H9 (cell line): ENCODE measurements at regions not wholly inside any gene's neighbourhood (a gene's known extent, or its start where the extent isn't known, plus 50 kb on each side); places are given as distances from the start of the nearest gene placed in this dataset.

ENCODE experiments used
- DNase-seq: peaks from one replicate; pipeline ENCODE4 v3.0.0-alpha.2; 2017
- H2AFZ ChIP-seq: one replicate; pipeline ENCODE4 v1.6.1; 2013; ENCODE audit warnings: mild to moderate bottlenecking, low read length, control low read depth, moderate library complexity
- H2AK5ac ChIP-seq: 2 replicates; pipeline ENCODE4 v1.6.1; 2013; ENCODE audit warnings: low read length, control low read depth, mixed read lengths; ENCODE audit not compliant: insufficient read length
- H2BK120ac ChIP-seq: one replicate; pipeline ENCODE4 v1.6.1; 2013; ENCODE audit warnings: low read depth, mild to moderate bottlenecking, low read length, control low read depth, inconsistent platforms; ENCODE audit not compliant: poor library complexity, severe bottlenecking
- H2BK12ac ChIP-seq: 2 replicates; pipeline ENCODE4 v1.6.1; 2013; ENCODE audit warnings: low read length, control low read depth, mixed read lengths, low read depth; ENCODE audit not compliant: insufficient read length
- H2BK15ac ChIP-seq: 2 replicates; pipeline ENCODE4 v1.6.1; 2013; ENCODE audit warnings: low read depth, low read length, control low read depth
- H2BK20ac ChIP-seq: one replicate; pipeline ENCODE4 v1.6.1; 2013; ENCODE audit warnings: low read depth, mild to moderate bottlenecking, low read length, control low read depth, inconsistent platforms; ENCODE audit not compliant: poor library complexity, severe bottlenecking
- H2BK5ac ChIP-seq: 2 replicates; pipeline ENCODE4 v1.6.1; 2013; ENCODE audit warnings: low read length, control low read depth, mixed read lengths; ENCODE audit not compliant: insufficient read length
- H3K14ac ChIP-seq: 2 replicates; pipeline ENCODE4 v1.6.1; 2013; ENCODE audit warnings: low read length, control low read depth; ENCODE audit not compliant: insufficient read depth
- H3K18ac ChIP-seq: 2 replicates; pipeline ENCODE4 v1.6.1; 2013; ENCODE audit warnings: low read depth, mild to moderate bottlenecking, mixed read lengths, low read length, control low read depth; ENCODE audit not compliant: insufficient read length
- H3K23ac ChIP-seq: 2 replicates; pipeline ENCODE4 v1.6.1; 2013; ENCODE audit warnings: low read length, control low read depth, mixed read lengths, low read depth; ENCODE audit not compliant: insufficient read length
- H3K23me2 ChIP-seq: 2 replicates; pipeline ENCODE4 v1.6.1; 2013; ENCODE audit warnings: low read depth, mild to moderate bottlenecking, mixed read lengths, low read length, control low read depth; ENCODE audit not compliant: insufficient read length, poor library complexity, severe bottlenecking
- H3K27ac ChIP-seq: 2 replicates; pipeline ENCODE4 v1.5.1; 2013; ENCODE audit warnings: low read length, control low read depth, mixed read lengths, low read depth; ENCODE audit not compliant: insufficient read length
- H3K27me3 ChIP-seq: 2 replicates; pipeline ENCODE4 v1.6.1; 2013; ENCODE audit warnings: low read length, control low read depth, inconsistent platforms; ENCODE audit not compliant: insufficient read depth
- H3K4ac ChIP-seq: 2 replicates; pipeline ENCODE4 v1.6.1; 2013; ENCODE audit warnings: low read depth, mild to moderate bottlenecking, control low read depth, inconsistent platforms, low read length, moderate library complexity
- H3K4me1 ChIP-seq: 2 replicates; pipeline ENCODE4 v1.6.1; 2013; ENCODE audit warnings: low read length, control low read depth, inconsistent platforms; ENCODE audit not compliant: insufficient read depth
- H3K4me2 ChIP-seq: 2 replicates; pipeline ENCODE4 v1.6.1; 2013; ENCODE audit warnings: low read length, control low read depth, mixed read lengths; ENCODE audit not compliant: insufficient read length, insufficient read depth
- H3K56ac ChIP-seq: 2 replicates; pipeline ENCODE4 v1.6.1; 2013; ENCODE audit warnings: low read depth, mild to moderate bottlenecking, mixed read lengths, low read length, control low read depth; ENCODE audit not compliant: insufficient read length
- H3K79me1 ChIP-seq: 2 replicates; pipeline ENCODE4 v1.6.1; 2013; ENCODE audit warnings: low read depth, mild to moderate bottlenecking, moderate library complexity, low read length, control low read depth, inconsistent platforms; ENCODE audit not compliant: insufficient read depth, poor library complexity, severe bottlenecking
- H3K79me2 ChIP-seq: 2 replicates; pipeline ENCODE4 v1.6.1; 2013; ENCODE audit warnings: low read length, control low read depth, inconsistent platforms; ENCODE audit not compliant: insufficient read depth
- H3K9ac ChIP-seq: 2 replicates; pipeline ENCODE4 v1.6.1; 2013; ENCODE audit warnings: low read length, control low read depth, mixed read lengths; ENCODE audit not compliant: insufficient read length; ENCODE audit errors: extremely low read depth
- H3K9me3 ChIP-seq: one replicate; pipeline ENCODE4 v1.6.1; 2013; ENCODE audit warnings: low read depth, low read length, inconsistent platforms; ENCODE audit not compliant: control insufficient read depth
- H3T11ph ChIP-seq: one replicate; pipeline ENCODE4 v1.6.1; 2013; ENCODE audit warnings: mild to moderate bottlenecking, low read length, control low read depth, inconsistent platforms
- H4K20me1 ChIP-seq: one replicate; pipeline ENCODE4 v1.6.1; 2013; ENCODE audit not compliant: control insufficient read depth, insufficient read length, insufficient read depth
- H4K5ac ChIP-seq: 2 replicates; pipeline ENCODE4 v1.6.1; 2013; ENCODE audit warnings: low read depth, mild to moderate bottlenecking, mixed read lengths, low read length, control low read depth; ENCODE audit not compliant: insufficient read length
- H4K8ac ChIP-seq: replicated peaks from 2 replicates; pipeline ENCODE4 v1.6.1; 2013; ENCODE audit warnings: low read length, control low read depth, mixed read lengths, low read depth; ENCODE audit not compliant: insufficient read length
- H4K91ac ChIP-seq: 2 replicates; pipeline ENCODE4 v1.6.1; 2013; ENCODE audit warnings: low read depth, mild to moderate bottlenecking, moderate library complexity, mixed read lengths, low read length, control low read depth; ENCODE audit not compliant: insufficient read length
- H3K27ac Mint-ChIP-seq, 3 experiments: 2 replicates in 2 of 3; 3 replicates in 1 of 3; pipeline ENCODE4 v1.8.0; 2020 to 2021; ENCODE audit warnings: mixed read lengths in 3 of 3, mild to moderate bottlenecking in 1 of 3, moderate library complexity in 1 of 3
- H3K27me3 Mint-ChIP-seq: 2 replicates; pipeline ENCODE4 v1.8.0; 2021; ENCODE audit warnings: low read depth, mild to moderate bottlenecking, moderate library complexity, mixed read lengths
- H3K36me3 Mint-ChIP-seq, 3 experiments: 2 replicates in 2 of 3; 3 replicates in 1 of 3; pipeline ENCODE4 v1.8.0; 2020 to 2021; ENCODE audit warnings: low read depth in 3 of 3, mixed read lengths in 3 of 3; ENCODE audit not compliant: insufficient read depth in 1 of 3
- H3K4me1 Mint-ChIP-seq, 2 experiments: 2 replicates each; pipeline ENCODE4 v1.8.0; 2020; ENCODE audit warnings: mixed read lengths in 2 of 2
- H3K4me3 Mint-ChIP-seq, 2 experiments: 2 replicates in 1 of 2; 3 replicates in 1 of 2; pipeline ENCODE4 v1.8.0; 2020 to 2021; ENCODE audit warnings: mild to moderate bottlenecking in 2 of 2, mixed read lengths in 2 of 2, moderate library complexity in 1 of 2
- H3K9me3 Mint-ChIP-seq, 2 experiments: 2 replicates in 1 of 2; 3 replicates in 1 of 2; pipeline ENCODE4 v1.8.0; 2020; ENCODE audit warnings: mild to moderate bottlenecking in 2 of 2, mixed read lengths in 2 of 2, moderate library complexity in 1 of 2
- CTCF ChIP-seq: fragments of 200-600 bp; sonication (generic); conservative IDR thresholded peaks from 3 replicates; pipeline ENCODE4 v1.8.0; 2021; ENCODE audit warnings: antibody characterized with exemption, mild to moderate bottlenecking
- WGBS: extraction: QIAGEN DNeasy Blood & Tissue Kit; methylation state at CpG from one replicate; pipeline ENCODE4 v1.1.7; 2013; ENCODE audit warnings: missing lambda C conversion rate, low lambda C conversion rate, mixed read lengths; ENCODE audit not compliant: insufficient read length; ENCODE audit errors: extremely low coverage; 5-methylcytosine and 5-hydroxymethylcytosine counted together

DNA sequence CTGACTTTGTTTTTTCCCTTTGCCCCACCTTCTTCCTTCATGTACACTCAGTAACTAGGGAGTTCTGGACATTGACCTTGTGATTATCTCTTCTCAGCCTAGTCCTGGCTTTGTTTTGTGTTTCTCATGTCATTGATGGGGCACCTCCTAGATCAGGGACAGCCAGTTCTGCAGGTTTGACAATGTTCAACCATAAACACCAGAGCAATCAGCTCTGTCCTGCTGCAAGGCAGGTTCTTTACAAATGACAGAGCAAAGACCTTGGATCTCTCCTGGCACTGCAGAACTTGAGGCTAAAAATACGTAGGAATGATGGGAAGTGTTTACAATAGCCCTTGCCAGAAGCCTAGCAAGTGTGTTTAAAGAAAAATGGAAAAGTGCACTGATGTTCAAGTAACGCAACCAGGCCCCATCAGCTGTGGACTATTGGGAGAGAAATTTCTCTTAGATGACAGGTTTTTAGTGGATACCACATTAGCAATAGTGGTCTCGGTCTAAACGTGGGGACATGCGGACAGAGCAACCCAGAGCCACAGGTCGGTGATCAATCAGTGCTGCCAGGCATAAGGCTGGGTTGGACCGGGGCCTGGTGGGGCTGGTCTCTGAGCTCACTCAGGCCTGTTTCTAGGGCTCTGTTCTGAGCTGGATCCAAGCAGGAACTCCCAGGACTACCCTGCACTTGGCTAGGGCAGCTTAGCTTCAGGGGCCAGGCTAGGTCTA lies 76.8 kb downstream of the SOWAHC start:
- no peaks in the 10 kb centered on the region; a peak in 1 of 7 replicates for H3K36me3 Mint-ChIP-seq
- Histone ChIP-seq H3K4me2 (no peak overlapping the region), H4K8ac (no peak overlapping the region), H4K5ac (no peak overlapping the region), H2BK12ac (no peak overlapping the region), H2BK120ac (no peak overlapping the region), H3K79me1 (no peaks in the 10 kb centered on the region), H2BK20ac (no peak overlapping the region), H3K18ac (no peak overlapping the region), H4K91ac (no peak overlapping the region), H3K23ac (no peak overlapping the region), H3K4me1 (no peaks in the 10 kb centered on the region), H2AFZ (no peak overlapping the region), H3K9ac (no peak overlapping the region), H3K56ac (no peak overlapping the region), H3K14ac (no peak overlapping the region), H2AK5ac (no peak overlapping the region), H3K9me3 (no peaks in the 10 kb centered on the region), H3K27me3 (no peaks in the 10 kb centered on the region), H3K27ac (no peak overlapping the region), H3K4ac (no peak overlapping the region), H3K79me2 (no peaks in the 10 kb centered on the region), H2BK5ac (no peak overlapping the region), H3T11ph (no peak overlapping the region), H3K23me2 (no peaks in the 10 kb centered on the region), H4K20me1 (no peaks in the 10 kb centered on the region), H2BK15ac (no peak overlapping the region)
- peaks cover 2% of the 10 kb centered on the region for H3K27me3 Mint-ChIP-seq
- H3K4me3 Mint-ChIP-seq, result no peak overlapping the region
- no peaks in the 10 kb centered on the region for H3K9me3 Mint-ChIP-seq
- no peak for TF ChIP-seq CTCF
- DNase-seq, result no peak
- peaks cover 29 to 30% of the 10 kb centered on the region in 2 experiments for H3K4me1 Mint-ChIP-seq
- H3K27ac Mint-ChIP-seq, result no peak overlapping the region
- WGBS, result no CpG with 5 or more reads among the region's 7 CpGs
